HCT116 (cell line): ENCODE measurements at regions not wholly inside any gene's neighbourhood (a gene's known extent, or its start where the extent isn't known, plus 50 kb on each side); places are given as distances from the start of the nearest gene placed in this dataset.

Experiments used
- ATAC-seq: fragments of 200-7000 bp; cut with Tn5 transposase; 2 replicates; pipeline ENCODE4 v1.9.1; 2020; ENCODE audit warnings: mild to moderate bottlenecking, moderate library complexity
- BruUV-seq: library from RNA; stranded (reverse); fragments of 400-500 nt; replicated peaks from 2 replicates; lab custom pipeline; 2021; lab: Mats Ljungman, UMichigan
- CTCF ChIA-PET: fragments of 300-600 bp; sonication (Branson Sonifier 250); formaldehyde crosslinking; loops from one replicate; lab custom pipeline; 2021; ENCODE audit warnings: antibody characterized with exemption; lab: Charles Lee
- POLR2A ChIA-PET: fragments of 300-600, 350-600 bp; sonication (Branson Sonifier 250); formaldehyde crosslinking; loops from one replicate; lab custom pipeline; 2021; ENCODE audit warnings: antibody characterized with exemption; lab: Charles Lee
- RAD21 ChIA-PET, 2 experiments: fragments of 300-600 bp; sonication (Branson Sonifier 250); formaldehyde crosslinking; loops; one replicate each; lab custom pipeline; 2023; ENCODE audit warnings: low total read pairs in 2 of 2; ENCODE audit not compliant: uncharacterized antibody in 2 of 2, unreplicated experiment in 2 of 2, low non-redundant PET in 1 of 2; lab: Charles Lee
- DNase-seq: peaks from one replicate; pipeline ENCODE4 v3.0.0-alpha.2; 2010; ENCODE audit warnings: low read depth, low spot score
- H2AFZ ChIP-seq: fragments of 200-600 bp; shearing (Covaris generic), sonication (generic); 2 replicates; pipeline ENCODE4 v1.6.1; 2017; ENCODE audit warnings: low read depth, mixed run types, mixed read lengths, antibody characterized with exemption, low read length; ENCODE audit not compliant: poor library complexity, severe bottlenecking
- H3K27ac ChIP-seq: 2 replicates; pipeline ENCODE4 v1.5.1; 2012; ENCODE audit warnings: low read depth, low read length
- H3K27me3 ChIP-seq: fragments of 200-600 bp; sonication (generic); 2 replicates; pipeline ENCODE4 v1.6.1; 2016; ENCODE audit warnings: mixed run types, low read length, mixed read lengths; ENCODE audit not compliant: insufficient read depth
- H3K36me3 ChIP-seq, 2 experiments: fragments of 200-500 bp in 1 of 2; fragments of 200-600 bp in 1 of 2; sonication (Bioruptor generic) in 1 of 2; sonication (generic) in 1 of 2; 2 replicates each; pipeline versions ENCODE4 v1.5.1 to v1.6.1; 2014 to 2016; ENCODE audit warnings: low read length in 2 of 2, inconsistent platforms in 1 of 2, mixed read lengths in 1 of 2, mixed run types in 1 of 2; ENCODE audit not compliant: insufficient read depth in 2 of 2, control insufficient read depth in 1 of 2
- H3K4me1 ChIP-seq, 2 experiments: fragments of 200-600 bp in 1 of 2; sonication (generic) in 1 of 2; 2 replicates each; pipeline versions ENCODE4 v1.5.1 to v1.6.1; 2012 to 2017; ENCODE audit warnings: low read length in 2 of 2, inconsistent platforms in 1 of 2, mild to moderate bottlenecking in 1 of 2, mixed read lengths in 1 of 2, mixed run types in 1 of 2, moderate library complexity in 1 of 2; ENCODE audit not compliant: insufficient read depth in 2 of 2, control insufficient read depth in 1 of 2
- H3K4me2 ChIP-seq: fragments of 200-600 bp; sonication (generic); 2 replicates; pipeline ENCODE4 v1.6.1; 2017; ENCODE audit warnings: mixed run types, low read length, mixed read lengths
- H3K4me3 ChIP-seq, 2 experiments: fragments of 200-600 bp in 1 of 2; sonication (generic) in 1 of 2; replicated peaks in 1 of 2; 2 replicates each; pipeline ENCODE4 v1.5.1; 2011 to 2016; ENCODE audit warnings: low read length in 2 of 2, control low read depth in 1 of 2, low read depth in 1 of 2, mild to moderate bottlenecking in 1 of 2, mixed read lengths in 1 of 2, mixed run types in 1 of 2
- H3K79me2 ChIP-seq: fragments of 200-600 bp; sonication (generic); 2 replicates; pipeline ENCODE4 v1.6.1; 2017; ENCODE audit warnings: mild to moderate bottlenecking, mixed run types, low read length, moderate library complexity, mixed read lengths; ENCODE audit not compliant: insufficient read depth
- H3K9ac ChIP-seq: fragments of 200-600 bp; sonication (generic); 2 replicates; pipeline ENCODE4 v1.6.1; 2016; ENCODE audit warnings: low read length, mixed read lengths
- H3K9me2 ChIP-seq: fragments of 200-600 bp; sonication (generic), shearing (Covaris generic); 2 replicates; pipeline ENCODE4 v1.6.1; 2017; ENCODE audit warnings: mixed run types, mild to moderate bottlenecking, moderate library complexity; ENCODE audit not compliant: insufficient read depth
- H3K9me3 ChIP-seq, 2 experiments: fragments of 200-500 bp in 1 of 2; fragments of 200-600 bp in 1 of 2; sonication (Bioruptor generic) in 1 of 2; sonication (generic) in 1 of 2; 2 replicates each; pipeline ENCODE4 v1.6.1; 2014 to 2017; ENCODE audit warnings: low read length in 2 of 2, mixed read lengths in 2 of 2, inconsistent platforms in 1 of 2, low read depth in 1 of 2, mild to moderate bottlenecking in 1 of 2, mixed run types in 1 of 2, moderate library complexity in 1 of 2; ENCODE audit not compliant: control insufficient read depth in 1 of 2, insufficient read depth in 1 of 2
- H4K20me1 ChIP-seq: fragments of 200-600 bp; sonication (generic), shearing (Covaris generic); 2 replicates; pipeline ENCODE4 v1.6.1; 2017; ENCODE audit warnings: mixed run types, mild to moderate bottlenecking, moderate library complexity; ENCODE audit not compliant: insufficient read depth
- CTCF ChIP-seq, 3 experiments: fragments of 200-600 bp in 1 of 3; sonication (generic) in 1 of 3; IDR thresholded peaks in 2 of 3; conservative IDR thresholded peaks in 1 of 3; 2 replicates each; pipeline ENCODE4 v1.5.1; 2012 to 2017; ENCODE audit warnings: low read depth in 2 of 3, low read length in 2 of 3, antibody characterized with exemption in 1 of 3, borderline replicate concordance in 1 of 3, control low read depth in 1 of 3, mild to moderate bottlenecking in 1 of 3, mixed read lengths in 1 of 3, mixed run types in 1 of 3, moderate library complexity in 1 of 3; ENCODE audit not compliant: insufficient read depth in 1 of 3
- EZH2phosphoT487 ChIP-seq: fragments of 200-600 bp; IDR thresholded peaks from 2 replicates; pipeline ENCODE4 v1.6.1; 2018; ENCODE audit warnings: antibody characterized with exemption, borderline replicate concordance
- FOSL1 ChIP-seq: IDR thresholded peaks from 2 replicates; pipeline ENCODE4 v1.6.1; 2012; ENCODE audit warnings: low read depth
- YY1 ChIP-seq: IDR thresholded peaks from 2 replicates; pipeline ENCODE4 v1.6.1; 2011; ENCODE audit warnings: low read length, low read depth, moderate library complexity, mild to moderate bottlenecking; ENCODE audit not compliant: insufficient replicate concordance; ENCODE audit errors: extremely low read depth
- ZFX ChIP-seq: fragments of 450-650 bp; IDR thresholded peaks from 2 replicates; pipeline ENCODE4 v1.6.1; 2017
- intact Hi-C: fragments of 100-400 bp; cut with micrococcal nuclease; formaldehyde crosslinking; loops from 2 replicates; pipeline ENCODE4 v1.10.0; 2022
- TF ChIP-seq, protein P1 (sequence below): IDR thresholded peaks from 2 replicates; pipeline ENCODE4 v1.6.1; 2011; ENCODE audit warnings: mild to moderate bottlenecking, low read length, moderate library complexity; ENCODE audit not compliant: insufficient replicate concordance; ENCODE audit errors: extremely low read depth

- H3K9me3 ChIP-seq, result no peaks in the 10 kb centered on the region
- H3K4me1 ChIP-seq, result no peaks in the 10 kb centered on the region
- no peaks in the 10 kb centered on the region for H3K79me2 ChIP-seq
- H3K9me2 ChIP-seq, result no peaks in the 10 kb centered on the region
- intact Hi-C loops, result no loop called here
- ChIA-PET RAD21 (no interaction called here), POLR2A (no interaction called here), CTCF (no interaction called here)
- H3K27me3 ChIP-seq, result peaks cover 51% of the 10 kb centered on the region
- no peak overlapping the region for H3K4me2 ChIP-seq
- no peak overlapping the region for H3K27ac ChIP-seq
- H3K9ac ChIP-seq, result no peak overlapping the region
- no peak overlapping the region for H3K4me3 ChIP-seq
- TF ChIP-seq ZFX (no peak), EZH2phosphoT487 (no peak), CTCF (IDR thresholded peaks at IDR 0.05 in 2 of 3, conservative IDR thresholded peaks at IDR 0.05 in 1 of 3; ENCODE audit: borderline replicate concordance in 1 of 3, insufficient read depth in 1 of 3, low read depth in 2 of 3, low read length in 2 of 3) (no peak), FOSL1 (no peak), YY1 (no peak)
- TF ChIP-seq, protein P1, sequence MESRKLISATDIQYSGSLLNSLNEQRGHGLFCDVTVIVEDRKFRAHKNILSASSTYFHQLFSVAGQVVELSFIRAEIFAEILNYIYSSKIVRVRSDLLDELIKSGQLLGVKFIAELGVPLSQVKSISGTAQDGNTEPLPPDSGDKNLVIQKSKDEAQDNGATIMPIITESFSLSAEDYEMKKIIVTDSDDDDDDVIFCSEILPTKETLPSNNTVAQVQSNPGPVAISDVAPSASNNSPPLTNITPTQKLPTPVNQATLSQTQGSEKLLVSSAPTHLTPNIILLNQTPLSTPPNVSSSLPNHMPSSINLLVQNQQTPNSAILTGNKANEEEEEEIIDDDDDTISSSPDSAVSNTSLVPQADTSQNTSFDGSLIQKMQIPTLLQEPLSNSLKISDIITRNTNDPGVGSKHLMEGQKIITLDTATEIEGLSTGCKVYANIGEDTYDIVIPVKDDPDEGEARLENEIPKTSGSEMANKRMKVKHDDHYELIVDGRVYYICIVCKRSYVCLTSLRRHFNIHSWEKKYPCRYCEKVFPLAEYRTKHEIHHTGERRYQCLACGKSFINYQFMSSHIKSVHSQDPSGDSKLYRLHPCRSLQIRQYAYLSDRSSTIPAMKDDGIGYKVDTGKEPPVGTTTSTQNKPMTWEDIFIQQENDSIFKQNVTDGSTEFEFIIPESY, result no peak
- no TSS peak for BruUV-seq
- H4K20me1 ChIP-seq, result no peaks in the 10 kb centered on the region
- H2AFZ ChIP-seq, result no peak overlapping the region
- ATAC-seq (no peak), DNase-seq (no peak)
- no peaks in the 10 kb centered on the region for H3K36me3 ChIP-seq
Measured at GRCh38 chr2:216970359-216970915, 110.6 kb upstream of the TNP1 start.
